Loucy (cell line): ENCODE measurements at regions not wholly inside any gene's neighbourhood (a gene's known extent, or its start where the extent isn't known, plus 50 kb on each side); places are given as distances from the start of the nearest gene placed in this dataset.

Experiments used
- CTCF ChIP-seq: fragments of 200-600 bp; sonication (generic); conservative IDR thresholded peaks from 2 replicates; pipeline ENCODE4 v1.5.1; 2014; ENCODE audit warnings: mild to moderate bottlenecking, antibody characterized with exemption, low read length
- EZH2phosphoT487 ChIP-seq: fragments of 200-600 bp; IDR thresholded peaks from 2 replicates; pipeline ENCODE4 v1.6.1; 2018; ENCODE audit warnings: antibody characterized with exemption, mild to moderate bottlenecking, moderate library complexity, borderline replicate concordance

- TF ChIP-seq CTCF (peak; percentile 47; the same call in 1 of the 2 replicates), EZH2phosphoT487 (no peak)
Observed at GRCh38 chr11:129699711-129700304, 115.8 kb upstream of the TMEM45B start.
